ENCODE measurements at regions not wholly inside any gene's neighbourhood (a gene's known extent, or its start where the extent isn't known, plus 50 kb on each side); places are given as distances from the start of the nearest gene placed in this dataset.
A peak's percentile ranks its signal among the peaks of the same experiment; 100 is the strongest.

DNA sequence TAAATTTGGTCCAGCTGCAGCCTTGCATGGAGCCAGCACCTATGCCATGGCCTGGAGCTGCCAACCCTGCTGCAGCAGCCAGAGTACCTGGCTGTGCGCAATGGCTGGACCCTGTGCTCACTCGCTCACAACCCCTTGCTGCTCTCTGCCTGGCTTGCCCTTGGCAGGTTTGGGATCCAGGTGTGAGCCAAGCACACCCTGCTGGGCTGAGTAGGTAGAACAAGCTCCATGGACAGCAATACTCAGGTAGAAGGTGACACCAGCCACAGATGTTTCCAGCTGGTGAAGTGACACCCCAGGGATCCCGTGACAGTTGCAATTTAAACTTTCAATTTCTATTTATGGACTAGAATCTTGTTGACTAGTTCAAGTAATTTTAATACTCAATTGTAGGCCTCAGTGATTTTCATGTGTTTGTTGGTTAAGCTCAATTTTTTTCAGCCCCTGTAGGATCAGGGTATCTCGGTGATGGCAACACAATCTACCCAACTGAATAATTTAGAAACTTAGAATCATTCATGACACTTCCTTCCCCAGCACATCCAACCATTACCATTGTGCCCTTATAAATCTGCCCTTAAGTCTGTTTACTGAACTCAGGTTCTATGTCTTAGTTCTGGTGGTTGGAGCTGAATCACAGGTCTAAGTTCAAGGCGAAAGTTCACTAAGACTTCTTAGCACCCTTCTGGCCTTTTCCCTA is 480.0 kb downstream of the PMP22 start:
- Histone ChIP-seq H3K79me1 (ENCODE audit: low read depth, low read length) (no peaks in the 10 kb centered on the region), H3K79me2 (ENCODE audit: control insufficient read depth in 1 of 2, insufficient read depth in 2 of 2, low read length in 2 of 2) (no peaks in the 10 kb centered on the region), H3K56ac (replicated peaks; ENCODE audit: insufficient read length, low read depth, low read length) (no peak overlapping the region), H3K9me3 (ENCODE audit: insufficient read depth in 2 of 2, low read depth in 1 of 2, low read length in 1 of 2) (no peaks in the 10 kb centered on the region; a peak in 1 of 4 replicates), H2AFZ (ENCODE audit: low read length) (no peak overlapping the region), H4K91ac (replicated peaks; ENCODE audit: insufficient read length, low read length) (no peak overlapping the region), H2AK5ac (ENCODE audit: low read depth, low read length) (no peak overlapping the region), H3K4me1 (replicated peaks in 1 of 4; ENCODE audit: control insufficient read depth in 3 of 4, insufficient read depth in 4 of 4, low read length in 3 of 4) (peaks cover 0 to 12% (median 5%) of the 10 kb centered on the region in 4 experiments), H4K8ac (ENCODE audit: extremely low read depth, insufficient read depth, low read length) (no peak overlapping the region), H2BK20ac (ENCODE audit: low read length) (no peak overlapping the region), H3K4me3 (ENCODE audit: extremely low read depth in 1 of 4, insufficient read depth in 2 of 4, low read depth in 3 of 4, low read length in 4 of 4) (no peak overlapping the region), H4K20me1 (replicated peaks in 1 of 2; ENCODE audit: control insufficient read depth in 1 of 2, insufficient read depth in 2 of 2, low read length in 2 of 2) (no peaks in the 10 kb centered on the region), H2BK120ac (replicated peaks; ENCODE audit: low read depth, low read length) (no peak overlapping the region), H3K23ac (ENCODE audit: insufficient read length) (no peak overlapping the region), H2BK5ac (ENCODE audit: low read depth, low read length) (no peak overlapping the region), H3K27ac (ENCODE audit: low read depth, low read length) (no peak overlapping the region), H3K23me2 (ENCODE audit: low read depth, low read length) (no peaks in the 10 kb centered on the region), H3K18ac (ENCODE audit: extremely low read depth, low read length) (no peak overlapping the region), H3K36me3 (ENCODE audit: control insufficient read depth in 2 of 4, insufficient read depth in 4 of 4, low read length in 3 of 4) (no peaks in the 10 kb centered on the region), H4K5ac (ENCODE audit: insufficient read length, low read depth, low read length) (no peak overlapping the region), H3K4me2 (ENCODE audit: insufficient read depth in 1 of 2, low read depth in 2 of 2, low read length in 2 of 2) (no peak overlapping the region), H3K9ac (replicated peaks in 1 of 4; ENCODE audit: extremely low read depth in 1 of 4, low read depth in 3 of 4, low read length in 3 of 4) (no peak overlapping the region), H2BK12ac (ENCODE audit: low read depth, low read length) (no peak overlapping the region; the same call in 1 of the 2 replicates), H2BK15ac (ENCODE audit: low read length) (no peak overlapping the region), H3K4ac (replicated peaks; ENCODE audit: insufficient read length, low read depth, low read length) (no peak overlapping the region), H3K27me3 (replicated peaks in 1 of 4; ENCODE audit: control insufficient read depth in 3 of 4, extremely low read depth in 1 of 4, insufficient read depth in 3 of 4, low read length in 3 of 4) (no peaks in the 10 kb centered on the region; a peak in 1 of 7 replicates), H3K14ac (ENCODE audit: insufficient read length) (no peak overlapping the region)
- 89% methylated on average over 5 of the region's 5 CpGs; no CpG with 5 or more reads in 1 of the 2 experiments for WGBS, 2 experiments (ENCODE audit: extremely low coverage in 1 of 2, insufficient coverage in 1 of 2, insufficient read length in 1 of 2, insufficient replicate concordance in 2 of 2, low coverage in 1 of 2, low lambda C conversion rate in 2 of 2, missing lambda C conversion rate in 1 of 2)
- TF ChIP-seq, protein P1, sequence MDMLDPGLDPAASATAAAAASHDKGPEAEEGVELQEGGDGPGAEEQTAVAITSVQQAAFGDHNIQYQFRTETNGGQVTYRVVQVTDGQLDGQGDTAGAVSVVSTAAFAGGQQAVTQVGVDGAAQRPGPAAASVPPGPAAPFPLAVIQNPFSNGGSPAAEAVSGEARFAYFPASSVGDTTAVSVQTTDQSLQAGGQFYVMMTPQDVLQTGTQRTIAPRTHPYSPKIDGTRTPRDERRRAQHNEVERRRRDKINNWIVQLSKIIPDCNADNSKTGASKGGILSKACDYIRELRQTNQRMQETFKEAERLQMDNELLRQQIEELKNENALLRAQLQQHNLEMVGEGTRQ (IDR thresholded peaks at IDR 0.05; ENCODE audit: low read length): no peak
- TF ChIP-seq HDAC2 (IDR thresholded peaks at IDR 0.05; ENCODE audit: borderline replicate concordance in 1 of 2, low read depth in 2 of 2, low read length in 2 of 2) (no peak), RAD21 (IDR thresholded peaks at IDR 0.05 in 1 of 2, conservative IDR thresholded peaks at IDR 0.05 in 1 of 2; ENCODE audit: low read depth in 2 of 2, low read length in 2 of 2) (peak; percentile 57 to 69)
- TF ChIP-seq, protein P2, sequence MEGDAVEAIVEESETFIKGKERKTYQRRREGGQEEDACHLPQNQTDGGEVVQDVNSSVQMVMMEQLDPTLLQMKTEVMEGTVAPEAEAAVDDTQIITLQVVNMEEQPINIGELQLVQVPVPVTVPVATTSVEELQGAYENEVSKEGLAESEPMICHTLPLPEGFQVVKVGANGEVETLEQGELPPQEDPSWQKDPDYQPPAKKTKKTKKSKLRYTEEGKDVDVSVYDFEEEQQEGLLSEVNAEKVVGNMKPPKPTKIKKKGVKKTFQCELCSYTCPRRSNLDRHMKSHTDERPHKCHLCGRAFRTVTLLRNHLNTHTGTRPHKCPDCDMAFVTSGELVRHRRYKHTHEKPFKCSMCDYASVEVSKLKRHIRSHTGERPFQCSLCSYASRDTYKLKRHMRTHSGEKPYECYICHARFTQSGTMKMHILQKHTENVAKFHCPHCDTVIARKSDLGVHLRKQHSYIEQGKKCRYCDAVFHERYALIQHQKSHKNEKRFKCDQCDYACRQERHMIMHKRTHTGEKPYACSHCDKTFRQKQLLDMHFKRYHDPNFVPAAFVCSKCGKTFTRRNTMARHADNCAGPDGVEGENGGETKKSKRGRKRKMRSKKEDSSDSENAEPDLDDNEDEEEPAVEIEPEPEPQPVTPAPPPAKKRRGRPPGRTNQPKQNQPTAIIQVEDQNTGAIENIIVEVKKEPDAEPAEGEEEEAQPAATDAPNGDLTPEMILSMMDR (IDR thresholded peaks at IDR 0.05; ENCODE audit: control extremely low read depth in 1 of 3, insufficient read depth in 1 of 3, low read depth in 1 of 3, low read length in 3 of 3): peak in 2 of 3 experiments; percentile 29 to 42; a peak in 2 of 4 replicates
- DNase-seq (ENCODE audit: low read depth in 1 of 2, low spot score in 2 of 2): no peak
- no peak for FAIRE-seq
- POLR2A ChIA-PET (ENCODE audit: partially characterized antibody): no interaction called here
- CTCF ChIA-PET (ENCODE audit: partially characterized antibody): interaction anchor here (0.8 to 1.7 kb wide), 3 partner anchors 11 to 142 kb away, joined by 3 to 8 read pairs (median 5); no protein-coding TSS in a partner anchor

Measured in H1 (cell line).